ENCODE measurements at regions not wholly inside any gene's neighbourhood (a gene's known extent, or its start where the extent isn't known, plus 50 kb on each side); places are given as distances from the start of the nearest gene placed in this dataset.

GRCh38 chr1:11374748-11375110 is 101.7 kb downstream of the UBIAD1 start:
- no peaks in the 10 kb centered on the region for H3K4me1 ChIP-seq (replicated peaks; ENCODE audit: insufficient read depth)
- no peaks in the 10 kb centered on the region for H3K9me2 ChIP-seq (ENCODE audit: insufficient read depth)
- no peak overlapping the region for H3K4me3 ChIP-seq
- no peak overlapping the region for H2AFZ ChIP-seq
- no TSS peak for BruUV-seq (replicated peaks)
- intact Hi-C loops (cut with micrococcal nuclease; ENCODE audit: unreplicated experiment): no loop called here
- H3K4me2 ChIP-seq: no peak overlapping the region
- no peak for TF ChIP-seq EZH2 (IDR thresholded peaks at IDR 0.05; ENCODE audit: low read depth)
- TF ChIP-seq, protein P1, sequence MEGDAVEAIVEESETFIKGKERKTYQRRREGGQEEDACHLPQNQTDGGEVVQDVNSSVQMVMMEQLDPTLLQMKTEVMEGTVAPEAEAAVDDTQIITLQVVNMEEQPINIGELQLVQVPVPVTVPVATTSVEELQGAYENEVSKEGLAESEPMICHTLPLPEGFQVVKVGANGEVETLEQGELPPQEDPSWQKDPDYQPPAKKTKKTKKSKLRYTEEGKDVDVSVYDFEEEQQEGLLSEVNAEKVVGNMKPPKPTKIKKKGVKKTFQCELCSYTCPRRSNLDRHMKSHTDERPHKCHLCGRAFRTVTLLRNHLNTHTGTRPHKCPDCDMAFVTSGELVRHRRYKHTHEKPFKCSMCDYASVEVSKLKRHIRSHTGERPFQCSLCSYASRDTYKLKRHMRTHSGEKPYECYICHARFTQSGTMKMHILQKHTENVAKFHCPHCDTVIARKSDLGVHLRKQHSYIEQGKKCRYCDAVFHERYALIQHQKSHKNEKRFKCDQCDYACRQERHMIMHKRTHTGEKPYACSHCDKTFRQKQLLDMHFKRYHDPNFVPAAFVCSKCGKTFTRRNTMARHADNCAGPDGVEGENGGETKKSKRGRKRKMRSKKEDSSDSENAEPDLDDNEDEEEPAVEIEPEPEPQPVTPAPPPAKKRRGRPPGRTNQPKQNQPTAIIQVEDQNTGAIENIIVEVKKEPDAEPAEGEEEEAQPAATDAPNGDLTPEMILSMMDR (conservative IDR thresholded peaks at IDR 0.05): no peak
- ChIA-PET CTCF (no interaction called here), POLR2A (ENCODE audit: unreplicated experiment) (no interaction called here)
- no peaks in the 10 kb centered on the region for H3K79me2 ChIP-seq (ENCODE audit: low read depth)
- DNase-seq: no peak
- H4K20me1 ChIP-seq (ENCODE audit: insufficient read depth): no peaks in the 10 kb centered on the region
- no peaks in the 10 kb centered on the region for H3F3A ChIP-seq (ENCODE audit: insufficient read depth, low read depth)
- H3K27me3 ChIP-seq (ENCODE audit: insufficient read depth, low read depth): peaks cover 47% of the 10 kb centered on the region
- H3K9me3 ChIP-seq (ENCODE audit: insufficient read depth, low read depth): no peaks in the 10 kb centered on the region
- H3K36me3 ChIP-seq (ENCODE audit: low read depth): no peaks in the 10 kb centered on the region
- no peak overlapping the region for H3K27ac ChIP-seq

GRCh38 chr1:11377001-11377583 is 101.9 kb upstream of the DISP3 start:
- no peaks in the 10 kb centered on the region for H3K9me2 ChIP-seq (ENCODE audit: insufficient read depth)
- H3F3A ChIP-seq (ENCODE audit: insufficient read depth, low read depth): no peaks in the 10 kb centered on the region
- POLR2A ChIA-PET (ENCODE audit: unreplicated experiment): no interaction called here
- H4K20me1 ChIP-seq (ENCODE audit: insufficient read depth): no peaks in the 10 kb centered on the region
- no peak for DNase-seq
- no peaks in the 10 kb centered on the region for H3K9me3 ChIP-seq (ENCODE audit: insufficient read depth, low read depth)
- H3K4me3 ChIP-seq: no peak overlapping the region
- BruUV-seq (replicated peaks): no TSS peak
- H3K79me2 ChIP-seq (ENCODE audit: low read depth): no peaks in the 10 kb centered on the region
- no peak for TF ChIP-seq EZH2 (IDR thresholded peaks at IDR 0.05; ENCODE audit: low read depth)
- TF ChIP-seq, protein P1 (conservative IDR thresholded peaks at IDR 0.05): no peak
- no peak overlapping the region for H3K27ac ChIP-seq
- no peak overlapping the region for H3K4me2 ChIP-seq
- no peaks in the 10 kb centered on the region for H3K4me1 ChIP-seq (replicated peaks; ENCODE audit: insufficient read depth)
- peaks cover 58% of the 10 kb centered on the region for H3K27me3 ChIP-seq (ENCODE audit: insufficient read depth, low read depth)
- no peak overlapping the region for H2AFZ ChIP-seq
- CTCF ChIA-PET: interaction anchor here (0.6 kb wide), 1 partner anchor 10 kb away, joined by 3 read pairs; no protein-coding TSS in a partner anchor
- intact Hi-C loops (cut with micrococcal nuclease; ENCODE audit: unreplicated experiment): no loop called here
- no peaks in the 10 kb centered on the region for H3K36me3 ChIP-seq (ENCODE audit: low read depth)

- no peaks in the 10 kb centered on the region for H3K9me2 ChIP-seq (ENCODE audit: insufficient read depth)
- intact Hi-C loops (cut with micrococcal nuclease; ENCODE audit: unreplicated experiment): no loop called here
- no peak overlapping the region for H2AFZ ChIP-seq
- H3K27me3 ChIP-seq (ENCODE audit: insufficient read depth, low read depth): peaks cover 65% of the 10 kb centered on the region
- CTCF ChIA-PET: no interaction called here
- H3K4me2 ChIP-seq: no peak overlapping the region
- H3K4me1 ChIP-seq (replicated peaks; ENCODE audit: insufficient read depth): no peaks in the 10 kb centered on the region
- H3K36me3 ChIP-seq (ENCODE audit: low read depth): no peaks in the 10 kb centered on the region
- no peak overlapping the region for H3K27ac ChIP-seq
- no peaks in the 10 kb centered on the region for H4K20me1 ChIP-seq (ENCODE audit: insufficient read depth)
- no peaks in the 10 kb centered on the region for H3K79me2 ChIP-seq (ENCODE audit: low read depth)
- no peaks in the 10 kb centered on the region for H3F3A ChIP-seq (ENCODE audit: insufficient read depth, low read depth)
- no peaks in the 10 kb centered on the region for H3K9me3 ChIP-seq (ENCODE audit: insufficient read depth, low read depth)
- no peak for TF ChIP-seq EZH2 (IDR thresholded peaks at IDR 0.05; ENCODE audit: low read depth)
- DNase-seq: no peak
- no peak overlapping the region for H3K4me3 ChIP-seq
- BruUV-seq (replicated peaks): no TSS peak
- POLR2A ChIA-PET (ENCODE audit: unreplicated experiment): no interaction called here
These were observed 101.0 kb upstream of the DISP3 start for GRCh38 chr1:11377954-11378353.

- H3K79me2 ChIP-seq (ENCODE audit: low read depth): no peaks in the 10 kb centered on the region
- no peaks in the 10 kb centered on the region for H3K4me1 ChIP-seq (replicated peaks; ENCODE audit: insufficient read depth)
- no peak overlapping the region for H3K4me3 ChIP-seq
- POLR2A ChIA-PET (ENCODE audit: unreplicated experiment): no interaction called here
- no peak overlapping the region for H3K27ac ChIP-seq
- CTCF ChIA-PET: no interaction called here
- peaks cover 76% of the 10 kb centered on the region for H3K27me3 ChIP-seq (ENCODE audit: insufficient read depth, low read depth)
- intact Hi-C loops (cut with micrococcal nuclease; ENCODE audit: unreplicated experiment): no loop called here
- DNase-seq: no peak
- TF ChIP-seq EZH2 (IDR thresholded peaks at IDR 0.05; ENCODE audit: low read depth): no peak
- TF ChIP-seq, protein P1 (conservative IDR thresholded peaks at IDR 0.05): no peak
- peaks cover 4% of the 10 kb centered on the region; the same call in 1 of the 2 replicates for H3F3A ChIP-seq (ENCODE audit: insufficient read depth, low read depth)
- H4K20me1 ChIP-seq (ENCODE audit: insufficient read depth): no peaks in the 10 kb centered on the region
- no peaks in the 10 kb centered on the region for H3K36me3 ChIP-seq (ENCODE audit: low read depth)
- H2AFZ ChIP-seq: no peak overlapping the region
- no peaks in the 10 kb centered on the region for H3K9me3 ChIP-seq (ENCODE audit: insufficient read depth, low read depth)
- BruUV-seq (replicated peaks): no TSS peak
- H3K9me2 ChIP-seq (ENCODE audit: insufficient read depth): no peaks in the 10 kb centered on the region
- H3K4me2 ChIP-seq: no peak overlapping the region
These were observed 99.1 kb upstream of the DISP3 start for GRCh38 chr1:11379851-11380250.

All from PC-9 (cell line).